GM18498 (cell line): ENCODE measurements at regions not wholly inside any gene's neighbourhood (a gene's known extent, or its start where the extent isn't known, plus 50 kb on each side); places are given as distances from the start of the nearest gene placed in this dataset.

Experiments
- ATAC-seq: cut with Tn5 transposase; IDR thresholded peaks from one replicate; pipeline ENCODE4 v1.9.1; 2021; ENCODE audit warnings: mild to moderate bottlenecking, moderate library complexity; ENCODE audit not compliant: unreplicated experiment

DNA sequence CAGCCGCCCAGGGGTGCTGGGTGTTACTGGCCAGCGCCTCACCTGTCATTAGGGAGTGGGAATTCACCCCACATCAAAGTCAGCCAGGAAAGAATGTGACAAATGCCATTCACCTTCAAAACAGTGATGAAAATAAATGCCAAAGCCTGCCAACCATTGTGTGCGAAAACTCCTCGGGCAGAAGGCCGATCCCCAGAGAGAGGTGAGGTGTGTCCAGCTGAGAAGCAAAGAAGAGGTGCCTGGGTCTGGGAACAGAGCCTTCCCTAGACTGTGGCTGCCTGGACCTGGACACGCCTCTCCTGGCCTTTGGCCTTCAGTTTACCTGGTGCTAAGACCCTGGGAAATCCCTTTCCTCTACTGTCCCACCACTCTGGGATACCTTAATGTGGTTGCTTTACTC, 142.7 kb downstream of the CYP26B1 start:
- ATAC-seq, result no peak

DNA sequence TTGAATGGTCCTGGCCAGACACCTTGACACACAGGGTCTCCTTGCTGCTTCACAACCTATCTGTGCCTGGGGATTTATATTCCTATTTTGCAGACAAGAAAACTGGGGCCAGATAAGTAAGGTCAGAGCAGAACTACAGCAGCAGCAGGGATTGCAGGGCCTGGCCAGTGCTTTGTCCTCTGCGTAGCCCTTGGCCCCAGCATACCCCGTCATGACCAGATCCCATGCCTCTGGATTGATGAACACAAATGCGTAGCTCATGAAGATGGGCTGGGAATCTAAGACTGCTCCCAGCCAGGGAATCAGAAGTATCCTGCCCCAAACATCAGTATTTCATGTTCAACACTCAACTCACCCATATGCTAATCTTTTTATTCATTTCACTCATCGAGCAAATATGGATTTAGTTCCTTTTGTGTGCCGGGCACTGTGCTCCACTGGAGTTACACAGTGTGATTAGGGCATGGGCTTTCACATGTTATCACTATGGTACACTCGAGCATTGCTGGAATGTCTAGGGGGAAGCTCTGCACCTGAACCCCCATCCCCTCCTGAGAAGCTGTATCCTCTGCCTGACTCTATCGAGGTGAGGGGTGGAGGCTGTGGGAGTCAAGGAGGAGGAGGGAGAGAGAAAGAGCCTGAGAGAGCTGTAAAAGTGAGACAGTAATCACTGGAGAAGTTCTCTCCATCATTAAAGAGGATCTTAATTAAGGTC, 143.3 kb downstream of the CYP26B1 start:
- ATAC-seq, result no peak

DNA sequence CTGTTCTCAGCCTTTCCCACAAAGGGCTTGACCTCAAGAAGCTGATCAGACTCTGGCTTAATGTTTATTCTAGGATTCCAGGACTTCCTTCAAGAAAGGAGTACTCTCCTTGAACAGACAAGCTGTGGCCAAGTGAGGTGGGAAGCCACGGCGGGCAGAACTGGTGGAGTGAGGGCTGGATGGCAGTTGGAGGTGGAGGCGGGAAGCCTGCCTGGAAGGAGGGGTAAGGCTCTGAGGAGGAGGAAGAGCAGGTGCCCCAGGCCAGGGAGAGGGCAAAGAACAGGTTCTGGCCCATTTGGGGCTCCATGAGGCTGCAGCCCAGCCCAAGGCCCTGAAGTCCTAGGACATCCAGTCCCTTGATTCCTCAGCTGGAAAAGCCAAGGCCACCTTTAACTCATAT, 143.9 kb downstream of the CYP26B1 start:
- no peak for ATAC-seq

DNA sequence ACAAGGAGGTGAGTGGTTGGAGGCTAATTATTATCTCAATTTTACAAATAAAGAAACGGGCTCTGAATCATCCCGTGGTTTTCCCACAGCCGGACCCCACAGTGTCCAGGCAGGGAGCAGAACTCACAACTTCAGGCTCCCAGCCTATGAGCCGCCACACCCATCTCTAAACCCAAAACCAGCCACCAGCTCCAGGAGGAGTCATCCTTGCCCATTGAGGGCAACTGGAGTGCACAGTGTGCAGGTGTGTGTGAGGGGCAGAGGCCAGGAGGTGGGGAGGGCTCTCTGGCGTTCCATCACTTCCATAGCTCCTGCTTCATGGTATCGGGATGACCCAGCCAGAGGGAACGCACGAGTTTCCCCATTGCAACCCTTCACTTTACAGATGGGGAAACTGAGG, 144.5 kb downstream of the CYP26B1 start:
- no peak for ATAC-seq

DNA sequence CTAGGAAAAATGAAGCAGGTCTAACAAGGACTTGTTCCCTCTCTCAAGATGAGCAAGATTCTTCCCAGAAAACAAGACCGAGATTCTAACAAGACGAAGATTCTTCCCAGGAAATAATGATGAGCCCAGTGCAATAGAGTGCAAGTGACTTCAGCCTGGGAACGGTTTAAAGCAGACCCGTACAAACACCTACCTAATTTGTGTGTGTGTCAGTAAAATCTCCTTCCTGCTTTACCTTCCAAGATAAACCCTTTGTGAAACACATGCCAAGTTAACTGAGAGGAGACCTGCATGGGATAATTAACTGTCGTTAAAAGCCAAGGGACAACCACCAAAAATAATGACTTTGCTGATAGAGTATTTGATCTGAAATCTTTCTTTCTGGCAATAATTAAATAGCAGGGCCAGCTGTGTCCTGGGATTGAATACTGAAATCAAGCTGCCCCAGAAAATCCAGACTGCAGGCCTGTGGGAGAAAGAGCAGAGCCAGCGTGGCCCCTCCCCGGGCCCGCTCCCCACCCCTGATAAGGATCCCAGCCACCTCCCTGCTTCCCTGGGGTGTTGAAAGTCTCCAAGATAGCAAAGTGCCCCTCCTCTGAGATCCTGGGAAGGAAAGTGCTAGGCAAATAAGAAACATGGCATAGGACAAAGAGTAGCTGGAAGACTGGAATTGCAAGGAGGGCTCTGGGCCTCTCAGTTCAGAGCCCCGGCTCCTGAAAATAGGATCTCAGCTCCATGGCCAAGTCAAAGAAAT, 145.5 kb downstream of the CYP26B1 start:
- ATAC-seq, result no peak

DNA sequence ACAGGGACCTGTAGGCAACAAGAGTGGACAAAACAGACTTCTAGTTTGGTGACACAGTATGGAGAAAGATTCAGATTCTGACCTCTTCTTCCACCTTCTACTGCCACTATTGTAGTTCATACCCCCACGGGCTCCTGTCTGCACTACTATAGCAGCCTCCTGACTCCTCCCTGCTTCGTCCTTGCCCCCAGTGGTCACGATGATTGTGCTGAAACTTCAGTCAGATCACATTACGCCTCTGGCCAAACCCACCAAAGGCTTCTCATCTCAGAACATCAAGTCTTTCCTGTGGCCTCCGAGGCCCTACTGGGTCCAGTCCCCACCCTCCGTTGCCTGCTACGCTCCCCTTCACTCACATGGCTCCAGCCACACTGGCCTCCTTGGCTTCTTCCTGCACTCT, 147.6 kb downstream of the CYP26B1 start:
- ATAC-seq, result no peak

DNA sequence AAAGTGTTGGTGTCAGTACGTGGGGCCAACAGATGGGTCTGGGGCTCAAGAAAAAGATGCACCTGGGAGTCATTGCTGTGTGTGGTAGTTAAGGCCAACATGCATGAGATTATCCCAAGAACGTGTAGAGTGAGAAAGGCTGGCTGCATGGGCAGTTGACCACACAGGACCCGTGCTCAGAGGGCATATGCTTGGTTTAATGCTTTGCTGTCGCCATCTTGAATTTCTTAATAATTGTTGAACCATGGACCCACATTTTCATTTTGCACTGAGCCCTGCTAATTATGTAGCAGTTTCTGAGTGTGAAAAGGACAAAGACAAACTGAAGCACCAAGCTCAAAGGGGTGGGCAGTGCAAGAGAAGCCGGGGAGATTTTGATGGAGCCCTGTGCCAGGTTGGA, 148.1 kb downstream of the CYP26B1 start:
- no peak for ATAC-seq

DNA sequence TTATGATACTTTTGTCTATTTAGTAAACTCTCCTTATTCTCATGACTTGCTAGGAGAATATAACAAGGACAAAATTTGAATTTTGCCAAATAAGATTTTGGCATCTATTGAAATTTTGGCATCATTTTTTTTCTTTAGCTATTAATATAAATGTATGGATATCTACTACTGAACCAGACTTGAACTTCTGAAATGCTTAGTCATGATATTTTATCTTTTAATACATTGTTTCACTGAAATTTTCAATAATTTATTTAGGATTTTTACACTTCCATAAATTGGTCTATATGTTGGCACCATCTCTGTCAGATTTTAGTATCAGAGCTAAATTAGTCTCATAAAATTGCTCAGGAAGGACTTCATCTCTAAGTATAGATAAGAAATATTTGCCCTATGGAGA, 149.8 kb downstream of the CYP26B1 start:
- no peak for ATAC-seq

DNA sequence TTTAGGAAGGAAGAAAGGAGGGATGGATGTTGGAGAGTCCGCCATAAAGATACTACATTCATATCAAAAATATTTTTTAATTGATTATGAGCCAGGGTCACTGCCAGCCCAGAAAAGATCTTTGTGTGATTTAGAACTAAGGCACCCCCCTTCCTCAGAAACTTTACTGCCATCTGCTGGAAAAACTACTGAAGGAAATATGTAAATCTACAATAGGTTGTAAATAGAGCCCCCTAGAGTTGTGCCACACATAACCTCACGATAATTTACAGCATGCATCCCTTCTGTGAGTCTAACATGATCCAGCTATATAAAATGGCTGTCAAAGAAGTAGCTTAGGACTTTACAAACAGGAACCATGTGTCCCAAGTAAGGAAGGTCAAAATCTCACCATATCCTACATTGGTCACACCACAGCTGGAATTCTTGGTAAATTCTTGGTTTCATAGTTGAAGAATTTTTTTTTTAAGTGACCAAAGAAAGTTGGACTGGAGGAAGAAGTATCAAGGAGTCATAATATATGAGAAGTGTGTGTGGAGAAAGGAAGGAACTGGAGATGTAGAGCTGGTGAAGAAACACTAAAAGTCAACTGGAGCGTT, 152.5 kb downstream of the CYP26B1 start:
- ATAC-seq, result no peak

DNA sequence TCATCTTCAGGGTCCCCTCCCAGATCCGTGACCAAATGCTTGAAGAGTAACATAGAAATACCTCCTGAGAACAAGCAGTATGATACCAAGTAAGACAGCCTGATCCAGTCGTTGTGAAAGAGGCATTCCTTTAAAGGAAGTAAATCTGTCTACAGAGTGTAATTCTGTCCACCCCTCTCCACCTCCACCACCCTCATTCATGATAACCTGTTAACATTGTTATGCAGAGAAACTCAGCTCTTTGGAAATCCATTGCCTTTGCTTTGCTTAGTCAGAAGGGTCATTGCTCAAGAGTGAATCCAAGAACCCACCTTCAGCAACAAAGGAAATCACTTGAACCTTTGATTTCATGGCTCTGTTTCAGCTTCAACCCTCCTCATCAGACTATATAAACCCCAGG, 155.6 kb downstream of the CYP26B1 start:
- ATAC-seq, result no peak

DNA sequence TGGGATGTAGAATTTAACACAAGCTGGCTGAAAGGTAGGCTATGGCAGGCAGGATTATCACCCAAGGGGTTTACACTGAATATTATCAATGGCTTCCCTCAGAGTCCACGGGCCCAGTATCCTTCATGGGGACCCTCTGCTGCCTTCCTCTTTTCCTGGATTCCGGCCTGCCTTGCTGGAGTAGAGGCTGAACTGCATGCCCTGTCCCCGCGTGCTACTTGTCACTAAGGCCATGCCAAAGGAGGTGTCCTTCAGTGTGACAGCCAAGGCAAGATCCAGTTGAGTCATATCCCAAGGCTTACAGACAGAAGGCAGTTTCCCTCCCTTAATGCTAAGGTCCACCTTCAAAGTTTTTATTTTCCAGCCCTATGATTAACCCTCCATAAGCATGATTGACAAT, 156.3 kb downstream of the CYP26B1 start:
- no peak for ATAC-seq

DNA sequence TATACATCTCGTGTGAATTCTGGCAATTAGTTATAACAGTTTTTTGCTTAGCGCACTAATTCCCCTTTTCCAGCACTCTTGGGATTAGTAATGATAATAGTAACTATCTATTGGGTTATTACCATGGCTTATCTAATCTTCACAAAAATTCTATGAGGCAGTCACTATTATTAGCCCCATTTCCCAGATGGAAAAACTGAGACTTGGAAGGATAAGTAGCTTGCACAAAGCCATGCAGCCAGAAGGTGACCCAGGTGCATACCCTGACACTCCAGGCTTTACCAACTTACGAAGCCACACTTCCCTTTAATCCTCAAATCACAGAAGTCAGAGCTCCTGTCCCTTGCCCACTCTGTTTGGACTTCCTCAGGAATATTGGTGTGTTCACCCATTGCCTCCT, 156.8 kb downstream of the CYP26B1 start:
- no peak for ATAC-seq

DNA sequence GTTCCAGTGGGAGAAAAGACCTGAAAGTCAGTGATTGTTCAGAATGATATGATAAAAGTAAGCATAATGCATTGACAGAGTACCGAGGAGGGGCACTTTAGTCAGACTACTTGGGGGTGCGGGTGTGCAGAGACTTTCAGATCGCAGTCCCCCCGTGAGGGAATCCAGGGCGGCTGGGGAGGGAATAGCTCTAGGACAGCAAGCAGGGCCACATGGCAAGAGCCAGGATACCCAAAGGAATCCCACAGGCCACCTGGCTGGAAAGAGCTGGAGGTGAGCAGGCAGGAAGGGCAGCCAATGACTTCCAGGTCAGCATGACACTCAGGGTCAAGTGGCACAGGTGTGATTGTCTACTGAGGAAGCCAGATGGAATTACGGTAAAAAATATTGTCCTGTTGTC, 157.5 kb downstream of the CYP26B1 start:
- ATAC-seq, result no peak

DNA sequence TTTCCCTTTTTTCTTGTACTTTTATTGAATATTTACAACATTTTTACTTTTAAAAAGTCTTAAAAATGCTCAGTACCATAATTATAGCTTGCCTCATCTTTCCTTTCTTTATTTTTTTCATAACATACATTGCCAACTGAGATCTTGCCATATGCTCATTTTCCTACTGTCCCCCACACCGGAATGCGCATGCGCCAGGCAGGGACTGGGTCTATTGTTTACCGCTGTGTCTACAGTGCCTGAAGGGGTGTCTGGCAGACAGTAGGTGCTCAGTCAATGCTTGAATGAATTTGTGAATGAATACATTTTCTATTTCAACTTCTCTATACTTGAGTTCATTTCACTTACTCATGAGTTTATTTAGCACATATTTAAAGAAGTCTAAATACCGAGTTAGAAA, 158.0 kb downstream of the CYP26B1 start:
- no peak for ATAC-seq

DNA sequence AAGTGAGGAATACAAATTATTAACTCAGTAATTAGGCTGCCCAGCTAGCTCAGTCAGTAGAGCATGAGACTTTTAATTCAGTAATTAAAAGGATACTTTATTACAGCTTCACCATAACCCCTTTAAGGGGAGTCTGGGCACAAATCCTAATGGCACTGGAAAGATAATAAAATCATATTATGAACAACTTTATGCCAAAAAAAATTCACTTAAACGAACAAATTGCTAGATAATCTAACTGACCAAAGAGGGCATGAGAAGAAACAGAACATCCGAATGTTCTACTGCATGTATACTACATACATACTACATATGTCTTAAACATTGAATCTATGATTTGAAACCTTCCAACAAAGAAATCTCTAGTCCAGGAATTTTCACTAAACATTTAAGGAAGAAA, 159.5 kb downstream of the CYP26B1 start:
- no peak for ATAC-seq

DNA sequence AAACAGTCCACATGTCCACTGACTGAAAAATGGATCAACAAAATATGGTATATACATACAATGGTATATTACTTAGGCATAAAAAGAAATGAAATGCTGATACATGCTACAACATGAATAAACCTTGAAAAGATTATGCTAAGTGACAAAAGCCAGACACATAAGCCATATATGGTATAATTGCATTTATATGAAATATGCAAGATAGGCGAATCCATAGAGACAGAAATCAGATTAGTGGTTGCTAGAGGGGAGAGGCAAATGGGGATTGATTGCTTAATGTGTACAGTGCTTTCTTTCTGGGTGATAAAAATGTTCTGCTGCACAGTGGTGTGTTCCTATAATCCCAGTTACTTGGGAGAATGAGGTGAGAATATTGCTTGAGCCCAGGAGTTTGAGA, 171.0 kb downstream of the CYP26B1 start:
- no peak for ATAC-seq

DNA sequence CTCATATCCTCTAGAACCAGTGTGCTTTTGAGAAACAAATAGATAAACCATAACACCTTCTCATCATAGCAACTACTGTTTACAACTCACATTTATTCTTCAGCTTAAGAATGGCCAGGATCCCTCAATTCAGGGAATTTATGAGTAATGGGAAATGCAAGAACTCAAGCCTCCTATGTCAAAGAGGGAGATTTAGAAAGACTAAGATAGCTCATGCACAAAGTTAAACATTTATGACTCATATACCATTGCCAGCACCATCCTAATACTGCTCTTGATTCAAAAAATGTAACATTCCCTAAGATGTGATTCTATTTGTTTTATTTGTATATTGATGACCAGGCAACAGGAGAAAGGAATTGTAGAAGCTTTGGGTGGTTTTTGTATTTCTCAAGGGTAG, 172.8 kb downstream of the CYP26B1 start:
- ATAC-seq, result no peak

DNA sequence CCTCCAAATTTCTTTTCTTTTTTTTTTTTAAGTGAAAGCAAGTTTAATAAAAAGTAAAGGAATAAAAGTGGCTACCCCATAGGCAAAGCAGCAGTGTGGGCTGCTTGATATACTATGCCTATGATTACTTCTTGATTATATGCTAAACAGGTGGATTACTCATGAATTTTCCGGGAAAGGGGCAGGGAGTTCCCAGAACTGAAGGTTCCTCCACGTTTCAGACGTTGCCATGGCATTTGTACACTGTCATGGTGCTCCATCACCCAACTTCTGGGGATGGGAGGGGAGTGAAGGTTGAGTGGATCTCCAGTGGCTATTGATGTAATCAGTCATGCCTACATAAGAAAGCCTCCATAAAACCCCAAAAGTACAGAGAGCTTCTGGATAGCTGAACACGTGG, 176.2 kb downstream of the CYP26B1 start:
- no peak for ATAC-seq

DNA sequence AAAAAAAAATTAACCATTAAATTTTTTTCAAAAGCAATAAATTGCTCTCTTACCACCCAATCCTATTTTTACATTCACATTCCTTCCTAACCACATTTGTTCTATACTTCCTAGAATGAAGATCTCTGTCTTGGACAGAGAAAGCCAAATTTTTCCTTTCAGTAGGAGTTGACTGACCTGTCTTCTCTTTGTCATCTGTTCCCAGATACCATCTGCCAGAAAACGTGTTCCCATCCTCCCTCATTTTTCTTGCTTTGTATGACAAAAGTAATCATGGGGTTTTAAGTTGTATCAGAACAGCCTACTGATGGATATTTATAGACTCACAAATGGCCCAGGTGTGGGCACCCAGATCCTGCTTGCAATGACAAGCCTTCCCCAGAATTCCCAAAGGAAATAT, 182.1 kb downstream of the CYP26B1 start:
- ATAC-seq, result no peak

DNA sequence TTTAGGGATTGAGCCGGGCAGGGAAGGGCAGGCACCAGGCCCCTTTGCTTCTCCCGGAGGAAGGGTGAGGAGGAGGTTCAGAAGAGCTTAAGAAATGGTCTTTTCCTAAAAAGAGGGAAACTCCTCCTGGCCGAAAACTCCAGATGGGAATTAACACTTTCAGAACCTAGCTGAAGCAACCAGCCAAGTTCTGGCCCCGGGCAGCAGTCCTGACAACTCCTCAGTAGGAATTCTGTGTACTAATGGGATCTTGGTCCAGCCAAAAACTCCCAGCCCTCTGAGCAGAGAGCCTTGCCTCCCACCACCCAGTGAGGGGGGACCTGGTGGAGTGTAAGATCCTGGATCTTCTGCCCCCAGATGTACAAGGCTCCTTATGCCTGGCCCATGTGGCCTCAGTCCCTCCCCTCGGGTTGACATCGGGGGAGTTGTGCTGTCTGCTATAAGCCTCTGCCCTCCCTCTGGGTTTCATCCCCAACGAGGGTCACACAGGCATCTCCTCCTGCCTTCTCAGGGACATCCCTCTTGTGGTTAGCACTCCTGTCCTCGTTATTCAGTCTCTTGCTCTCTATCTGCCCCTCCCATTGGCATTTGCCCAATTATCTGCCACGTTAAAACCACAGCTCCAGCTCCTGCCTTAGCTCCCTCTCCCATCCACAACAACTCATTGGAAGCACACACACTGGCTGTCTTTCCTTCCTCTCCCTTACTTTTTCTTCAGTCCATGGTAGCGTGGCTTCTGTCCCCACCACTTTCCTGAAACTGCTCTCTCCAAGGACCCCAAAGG, 184.6 kb downstream of the CYP26B1 start:
- ATAC-seq, result no peak

DNA sequence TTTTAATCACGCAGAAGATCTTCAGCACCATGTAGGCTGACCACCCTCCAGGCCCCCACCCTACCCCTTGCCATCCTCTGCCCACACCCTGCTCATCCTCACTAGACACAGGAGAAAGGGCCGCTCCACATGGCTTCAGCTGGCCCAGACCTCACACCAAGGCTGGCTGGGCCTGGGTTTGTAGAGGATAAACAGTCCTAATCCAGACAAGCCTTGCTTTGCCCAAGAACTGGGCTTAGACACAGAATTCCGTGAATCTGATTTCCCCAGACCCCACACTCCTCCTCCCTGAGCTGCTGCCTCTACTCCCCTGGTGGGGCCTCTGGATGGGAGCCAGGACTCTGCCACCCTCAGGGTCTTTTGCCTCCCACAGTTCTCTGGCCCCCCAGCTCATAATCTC, 185.3 kb downstream of the CYP26B1 start:
- ATAC-seq, result no peak
